Esophagus muscularis mucosa (tissue), 4 donors: ENCODE measurements at regions not wholly inside any gene's neighbourhood (a gene's known extent, or its start where the extent isn't known, plus 50 kb on each side); places are given as distances from the start of the nearest gene placed in this dataset.

Source experiments
- DNase-seq: peaks from one replicate; pipeline ENCODE4 v3.0.0-alpha.2; 2017; ENCODE audit errors: extremely low spot score
- H3K27ac ChIP-seq, 4 donors: fragments of 200-600 bp; sonication (generic); replicated peaks in 1 of 4; 1 replicate in 3 of 4; 2 replicates in 1 of 4; pipeline ENCODE4 v1.5.1; 2016 to 2019; ENCODE audit warnings: mild to moderate bottlenecking in 1 of 4
- H3K27me3 ChIP-seq, 4 donors: fragments of 200-600 bp; sonication (generic); one replicate each; pipeline versions ENCODE4 v1.5.1 to v1.6.0; 2016 to 2019
- H3K36me3 ChIP-seq, 4 donors: fragments of 200-600 bp; sonication (generic); one replicate each; pipeline ENCODE4 v1.5.1; 2016 to 2019
- H3K4me1 ChIP-seq, 4 donors: fragments of 200-600 bp; sonication (generic); one replicate each; pipeline ENCODE4 v1.5.1; 2016 to 2019
- H3K4me3 ChIP-seq, 4 donors: fragments of 200-600 bp; sonication (generic); 1 replicate in 2 of 4; 2 replicates in 2 of 4; pipeline ENCODE4 v1.5.1; 2016 to 2019; ENCODE audit warnings: mild to moderate bottlenecking in 4 of 4, moderate library complexity in 1 of 4
- H3K9me3 ChIP-seq, 4 donors: fragments of 200-600 bp; sonication (generic); 1 replicate in 3 of 4; 2 replicates in 1 of 4; pipeline ENCODE4 v1.5.1; 2016 to 2019
- CTCF ChIP-seq, 3 experiments: fragments of 200-600 bp in 2 of 3; fragments of 450-650 bp in 1 of 3; sonication (generic) in 2 of 3; IDR thresholded peaks; one replicate each; pipeline ENCODE4 v1.5.1; 2017 to 2019; ENCODE audit warnings: antibody characterized with exemption in 3 of 3, mild to moderate bottlenecking in 2 of 3, moderate library complexity in 1 of 3
- EP300 ChIP-seq: sonication (generic); formaldehyde crosslinking; IDR thresholded peaks from one replicate; pipeline ENCODE4 v1.6.1; 2017; ENCODE audit warnings: antibody characterized with exemption
- POLR2A ChIP-seq: fragments of 450-650 bp; IDR thresholded peaks from one replicate; pipeline ENCODE4 v1.6.1; 2017; ENCODE audit warnings: antibody characterized with exemption, moderate library complexity, mild to moderate bottlenecking, low read depth
- POLR2AphosphoS5 ChIP-seq, 2 donors: sonication (generic); formaldehyde crosslinking; IDR thresholded peaks; one replicate each; pipeline ENCODE4 v1.6.1; 2017; ENCODE audit warnings: antibody characterized with exemption in 2 of 2
- WGBS: methylation state at CpG from one replicate; pipeline ENCODE4 v1.1.5; 2018; 5-methylcytosine and 5-hydroxymethylcytosine counted together
- intact Hi-C: fragments of 100-400 bp; cut with DNase I; formaldehyde crosslinking; loops from one replicate; pipeline ENCODE4 v1.15.1; 2023

- H3K27ac ChIP-seq: no peak overlapping the region
- intact Hi-C loops: no loop called here
- no peak for DNase-seq
- no peaks in the 10 kb centered on the region for H3K4me1 ChIP-seq
- no peaks in the 10 kb centered on the region for H3K36me3 ChIP-seq
- 82% methylated on average over 3 of the region's 3 CpGs for WGBS
- no peaks in the 10 kb centered on the region for H3K9me3 ChIP-seq
- no peak overlapping the region for H3K4me3 ChIP-seq
- H3K27me3 ChIP-seq: no peaks in the 10 kb centered on the region
- no peak for TF ChIP-seq POLR2A
These were observed 313.7 kb upstream of the DCN start for GRCh38 chr12:91496337-91496736.

- H3K27me3 ChIP-seq: no peaks in the 10 kb centered on the region
- intact Hi-C loops: no loop called here
- H3K4me3 ChIP-seq: no peak overlapping the region
These were observed 310.7 kb upstream of the DCN start for GRCh38 chr12:91493308-91493707.

GRCh38 chr12:91492648-91493047, 310.0 kb upstream of the DCN start:
- WGBS: 91% methylated on average over 1 of the region's 1 CpG
- Histone ChIP-seq H3K4me3 (no peak overlapping the region), H3K36me3 (no peaks in the 10 kb centered on the region), H3K27me3 (no peaks in the 10 kb centered on the region), H3K4me1 (no peaks in the 10 kb centered on the region), H3K9me3 (no peaks in the 10 kb centered on the region), H3K27ac (no peak overlapping the region)
- DNase-seq: no peak
- intact Hi-C loops: no loop called here
- no peak for TF ChIP-seq EP300
- TF ChIP-seq POLR2AphosphoS5 (IDR thresholded peaks at IDR 0.05): no peak
- no peak for TF ChIP-seq POLR2A
- no peak for TF ChIP-seq CTCF (IDR thresholded peaks at IDR 0.05)

More at GRCh38 chr12:91493308-91493707, 310.7 kb upstream of the DCN start:
- H3K27ac ChIP-seq: no peak overlapping the region
- H3K9me3 ChIP-seq: no peaks in the 10 kb centered on the region
- no peak for TF ChIP-seq EP300
- no peak for TF ChIP-seq POLR2A
- TF ChIP-seq POLR2AphosphoS5 (IDR thresholded peaks at IDR 0.05): no peak
- no peak for TF ChIP-seq CTCF (IDR thresholded peaks at IDR 0.05)
- no peak for DNase-seq
- H3K36me3 ChIP-seq: no peaks in the 10 kb centered on the region
- no peaks in the 10 kb centered on the region for H3K4me1 ChIP-seq

GRCh38 chr12:91490667-91491311, 308.2 kb upstream of the DCN start:
- H3K9me3 ChIP-seq: no peaks in the 10 kb centered on the region
- H3K27ac ChIP-seq: no peak overlapping the region
- H3K4me1 ChIP-seq: no peaks in the 10 kb centered on the region
- H3K27me3 ChIP-seq: no peaks in the 10 kb centered on the region
- 89% methylated on average over 4 of the region's 4 CpGs for WGBS
- DNase-seq: no peak
- no peak overlapping the region for H3K4me3 ChIP-seq
- intact Hi-C loops: no loop called here
- H3K36me3 ChIP-seq: no peaks in the 10 kb centered on the region
- no peak for TF ChIP-seq CTCF (IDR thresholded peaks at IDR 0.05)
- no peak for TF ChIP-seq POLR2AphosphoS5 (IDR thresholded peaks at IDR 0.05)
- TF ChIP-seq EP300: no peak
- TF ChIP-seq POLR2A: no peak

GRCh38 chr12:91483471-91483985, 300.9 kb upstream of the DCN start:
- intact Hi-C loops: no loop called here
- DNase-seq: no peak
- TF ChIP-seq POLR2AphosphoS5 (IDR thresholded peaks at IDR 0.05): no peak
- TF ChIP-seq POLR2A: no peak
- TF ChIP-seq CTCF (IDR thresholded peaks at IDR 0.05): no peak
- TF ChIP-seq EP300: no peak
- Histone ChIP-seq H3K4me3 (no peak overlapping the region), H3K27me3 (no peaks in the 10 kb centered on the region), H3K9me3 (no peaks in the 10 kb centered on the region), H3K27ac (no peak overlapping the region), H3K4me1 (no peaks in the 10 kb centered on the region), H3K36me3 (no peaks in the 10 kb centered on the region)
- 81% methylated on average over 6 of the region's 6 CpGs for WGBS
